ENCODE measurements at regions not wholly inside any gene's neighbourhood (a gene's known extent, or its start where the extent isn't known, plus 50 kb on each side); places are given as distances from the start of the nearest gene placed in this dataset.

GRCh38 chr10:8502573-8502972 is 448.1 kb downstream of the GATA3 start:
- DNase-seq = no peak

- no peak for DNase-seq
Observed at GRCh38 chr10:8504499-8504898, 450.0 kb downstream of the GATA3 start.

- DNase-seq = no peak
Observed at GRCh38 chr10:8507156-8507555, 452.7 kb downstream of the GATA3 start.

GRCh38 chr10:8508882-8509281 is 454.4 kb downstream of the GATA3 start:
- DNase-seq = no peak

- DNase-seq = no peak
Observed at GRCh38 chr10:8510471-8510870, 456.0 kb downstream of the GATA3 start.

- DNase-seq = no peak
Observed at GRCh38 chr10:8511026-8511425, 456.5 kb downstream of the GATA3 start.

- no peak for DNase-seq
Observed at GRCh38 chr10:8513155-8514147, 459.0 kb downstream of the GATA3 start.

GRCh38 chr10:8520382-8520781 is 465.9 kb downstream of the GATA3 start:
- DNase-seq = no peak

GRCh38 chr10:8527773-8528172 is 473.3 kb downstream of the GATA3 start:
- no peak for DNase-seq

- DNase-seq = no peak
Observed at GRCh38 chr10:8531116-8531515, 476.6 kb downstream of the GATA3 start.

- DNase-seq = no peak
Observed at GRCh38 chr10:8532647-8533046, 478.2 kb downstream of the GATA3 start.

- DNase-seq = no peak
Observed at GRCh38 chr10:8533462-8533861, 479.0 kb downstream of the GATA3 start.

GRCh38 chr10:8534096-8534495 is 479.6 kb downstream of the GATA3 start:
- DNase-seq = no peak

- DNase-seq = no peak
Observed at GRCh38 chr10:8534891-8535290, 480.4 kb downstream of the GATA3 start.

GRCh38 chr10:8539056-8539455 is 484.6 kb downstream of the GATA3 start:
- DNase-seq = no peak

- DNase-seq = no peak
Observed at GRCh38 chr10:8543361-8544056, 489.0 kb downstream of the GATA3 start.

GRCh38 chr10:8544057-8544380 is 489.5 kb downstream of the GATA3 start:
- DNase-seq = no peak

GRCh38 chr10:8544500-8544899 is 490.0 kb downstream of the GATA3 start:
- DNase-seq = no peak

- no peak for DNase-seq
Observed at GRCh38 chr10:8554574-8554973, 500.1 kb downstream of the GATA3 start.

GRCh38 chr10:8556321-8556720 is 501.8 kb downstream of the GATA3 start:
- no peak for DNase-seq

- DNase-seq = no peak
Observed at GRCh38 chr10:8563478-8563877, 509.0 kb downstream of the GATA3 start.

- DNase-seq = no peak
Observed at GRCh38 chr10:8566737-8567136, 512.2 kb downstream of the GATA3 start.

GRCh38 chr10:8568401-8568800 is 513.9 kb downstream of the GATA3 start:
- DNase-seq = no peak

GRCh38 chr10:8575620-8576019 is 521.1 kb downstream of the GATA3 start:
- no peak for DNase-seq

All from NCI-H774 (cell line).